Panc1 (cell line): ENCODE measurements at regions not wholly inside any gene's neighbourhood (a gene's known extent, or its start where the extent isn't known, plus 50 kb on each side); places are given as distances from the start of the nearest gene placed in this dataset.

ENCODE experiments used
- POLR2AphosphoS5 ChIP-seq: IDR thresholded peaks from 2 replicates; pipeline ENCODE4 v1.6.1; 2012; ENCODE audit warnings: mild to moderate bottlenecking, low read depth, low read length, moderate library complexity
- REST ChIP-seq, 2 experiments: IDR thresholded peaks; 2 replicates each; pipeline ENCODE4 v1.6.1; 2011 to 2012; ENCODE audit warnings: low read depth in 2 of 2, control low read depth in 1 of 2, low read length in 1 of 2, mild to moderate bottlenecking in 1 of 2, moderate library complexity in 1 of 2; ENCODE audit not compliant: insufficient read depth in 1 of 2
- SIN3A ChIP-seq: IDR thresholded peaks from 2 replicates; pipeline ENCODE4 v1.6.1; 2012; ENCODE audit warnings: low read depth, mild to moderate bottlenecking, low read length, moderate library complexity, borderline replicate concordance; ENCODE audit not compliant: insufficient read depth
- TCF7L2 ChIP-seq: IDR thresholded peaks from 2 replicates; pipeline ENCODE4 v1.6.1; 2011; ENCODE audit warnings: mild to moderate bottlenecking, low read depth, low read length, inconsistent platforms
- TF ChIP-seq, protein P1 (sequence below): fragments of 450-650 bp; IDR thresholded peaks from 2 replicates; pipeline ENCODE4 v1.5.1; 2017; ENCODE audit warnings: mild to moderate bottlenecking

DNA sequence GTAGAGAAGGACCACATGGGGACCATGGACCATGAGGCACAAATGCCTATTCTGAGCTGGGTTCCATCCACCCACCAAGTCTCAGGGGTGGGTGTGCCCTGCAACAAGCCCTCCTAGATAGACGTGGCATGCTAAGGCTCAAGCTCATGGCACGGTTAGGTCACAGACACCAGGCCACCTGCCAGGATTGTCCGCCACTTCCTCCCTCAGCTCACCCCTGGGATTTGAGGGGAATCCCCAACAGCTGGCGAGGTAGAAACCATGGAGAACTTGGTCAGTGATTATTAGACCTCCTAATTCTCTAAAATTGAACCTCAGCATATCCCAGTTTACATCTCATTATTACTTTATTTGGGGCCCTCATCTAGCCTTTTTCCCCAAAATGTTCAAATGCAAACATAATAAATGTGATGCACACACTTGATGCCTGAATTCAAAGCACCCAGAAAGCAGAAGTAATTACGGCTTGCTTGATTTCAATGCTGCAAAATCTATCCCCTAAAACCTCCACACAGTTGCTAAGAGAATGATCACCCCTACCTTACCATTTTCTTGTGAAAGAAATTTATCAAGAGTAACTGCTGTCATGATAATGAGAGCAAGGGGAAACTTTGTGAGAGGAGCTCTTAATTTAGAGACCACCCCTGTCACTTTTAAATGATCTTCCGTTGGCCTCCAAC is 366.6 kb upstream of the PFKP start:
- TF ChIP-seq POLR2AphosphoS5 (no peak), SIN3A (no peak), TCF7L2 (no peak), REST (IDR thresholded peaks at IDR 0.05; ENCODE audit: insufficient read depth in 1 of 2, low read depth in 2 of 2, low read length in 1 of 2) (no peak)
- TF ChIP-seq, protein P1, sequence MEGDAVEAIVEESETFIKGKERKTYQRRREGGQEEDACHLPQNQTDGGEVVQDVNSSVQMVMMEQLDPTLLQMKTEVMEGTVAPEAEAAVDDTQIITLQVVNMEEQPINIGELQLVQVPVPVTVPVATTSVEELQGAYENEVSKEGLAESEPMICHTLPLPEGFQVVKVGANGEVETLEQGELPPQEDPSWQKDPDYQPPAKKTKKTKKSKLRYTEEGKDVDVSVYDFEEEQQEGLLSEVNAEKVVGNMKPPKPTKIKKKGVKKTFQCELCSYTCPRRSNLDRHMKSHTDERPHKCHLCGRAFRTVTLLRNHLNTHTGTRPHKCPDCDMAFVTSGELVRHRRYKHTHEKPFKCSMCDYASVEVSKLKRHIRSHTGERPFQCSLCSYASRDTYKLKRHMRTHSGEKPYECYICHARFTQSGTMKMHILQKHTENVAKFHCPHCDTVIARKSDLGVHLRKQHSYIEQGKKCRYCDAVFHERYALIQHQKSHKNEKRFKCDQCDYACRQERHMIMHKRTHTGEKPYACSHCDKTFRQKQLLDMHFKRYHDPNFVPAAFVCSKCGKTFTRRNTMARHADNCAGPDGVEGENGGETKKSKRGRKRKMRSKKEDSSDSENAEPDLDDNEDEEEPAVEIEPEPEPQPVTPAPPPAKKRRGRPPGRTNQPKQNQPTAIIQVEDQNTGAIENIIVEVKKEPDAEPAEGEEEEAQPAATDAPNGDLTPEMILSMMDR = no peak
